ENCODE measurements at regions not wholly inside any gene's neighbourhood (a gene's known extent, or its start where the extent isn't known, plus 50 kb on each side); places are given as distances from the start of the nearest gene placed in this dataset.

DNA sequence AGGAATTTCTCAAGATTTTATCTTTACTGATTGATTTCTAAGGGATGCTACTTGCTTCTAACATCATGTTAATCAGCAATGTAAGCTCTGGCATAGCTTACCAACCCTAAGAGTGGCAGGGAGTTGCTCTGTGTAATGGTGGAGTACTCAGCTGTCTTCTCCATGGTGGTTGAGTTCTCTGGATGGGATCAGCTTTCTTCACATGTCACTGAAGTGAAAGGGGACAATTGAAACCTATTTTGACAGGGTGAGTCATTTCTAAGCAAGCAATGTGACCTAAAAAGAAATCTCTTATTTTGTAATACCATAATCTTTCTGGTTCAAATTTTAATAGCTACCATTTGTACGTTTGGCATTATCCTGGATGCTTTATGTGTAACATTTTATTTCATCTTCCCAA lies 430.4 kb downstream of the GJA1 start:
- TF ChIP-seq, protein P1, sequence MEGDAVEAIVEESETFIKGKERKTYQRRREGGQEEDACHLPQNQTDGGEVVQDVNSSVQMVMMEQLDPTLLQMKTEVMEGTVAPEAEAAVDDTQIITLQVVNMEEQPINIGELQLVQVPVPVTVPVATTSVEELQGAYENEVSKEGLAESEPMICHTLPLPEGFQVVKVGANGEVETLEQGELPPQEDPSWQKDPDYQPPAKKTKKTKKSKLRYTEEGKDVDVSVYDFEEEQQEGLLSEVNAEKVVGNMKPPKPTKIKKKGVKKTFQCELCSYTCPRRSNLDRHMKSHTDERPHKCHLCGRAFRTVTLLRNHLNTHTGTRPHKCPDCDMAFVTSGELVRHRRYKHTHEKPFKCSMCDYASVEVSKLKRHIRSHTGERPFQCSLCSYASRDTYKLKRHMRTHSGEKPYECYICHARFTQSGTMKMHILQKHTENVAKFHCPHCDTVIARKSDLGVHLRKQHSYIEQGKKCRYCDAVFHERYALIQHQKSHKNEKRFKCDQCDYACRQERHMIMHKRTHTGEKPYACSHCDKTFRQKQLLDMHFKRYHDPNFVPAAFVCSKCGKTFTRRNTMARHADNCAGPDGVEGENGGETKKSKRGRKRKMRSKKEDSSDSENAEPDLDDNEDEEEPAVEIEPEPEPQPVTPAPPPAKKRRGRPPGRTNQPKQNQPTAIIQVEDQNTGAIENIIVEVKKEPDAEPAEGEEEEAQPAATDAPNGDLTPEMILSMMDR (IDR thresholded peaks at IDR 0.05; ENCODE audit: poor library complexity, severe bottlenecking): no peak
- TF ChIP-seq RAD21 (conservative IDR thresholded peaks at IDR 0.05) (no peak), SMC3 (conservative IDR thresholded peaks at IDR 0.05; ENCODE audit: poor library complexity) (no peak), MXI1 (conservative IDR thresholded peaks at IDR 0.05; ENCODE audit: poor library complexity, severe bottlenecking) (no peak), POLR2AphosphoS5 (IDR thresholded peaks at IDR 0.05) (no peak)
